ENCODE measurements at regions not wholly inside any gene's neighbourhood (a gene's known extent, or its start where the extent isn't known, plus 50 kb on each side); places are given as distances from the start of the nearest gene placed in this dataset.

- no peak for DNase-seq (ENCODE audit: low spot score)
- no peak overlapping the region for H3K4me3 Mint-ChIP-seq
- TF ChIP-seq ZNF121 (CRISPR knock-in tag; IDR thresholded peaks at IDR 0.05), result no peak
- TF ChIP-seq MAX (CRISPR knock-in tag; IDR thresholded peaks at IDR 0.05), result no peak
- no peak for TF ChIP-seq NFYB (CRISPR knock-in tag; conservative IDR thresholded peaks at IDR 0.05; ENCODE audit: low read depth)
- TF ChIP-seq HMGA2 (CRISPR knock-in tag; IDR thresholded peaks at IDR 0.05), result peak; percentile 97
- TF ChIP-seq ZNF138 (CRISPR knock-in tag; conservative IDR thresholded peaks at IDR 0.05), result no peak
- 0 out of 2 replicates have a peak, but pooled peaks cover 3% of the 10 kb centered on the region for H3K9me3 Mint-ChIP-seq
- H3K27me3 Mint-ChIP-seq (ENCODE audit: low read depth), result no peaks in the 10 kb centered on the region
- ChIA-PET POLR2A (no interaction called here), CTCF (interaction anchor here (2.0 kb wide), 1 partner anchor 13 kb away, joined by 4 read pairs; no protein-coding TSS in a partner anchor)
- H3K4me1 Mint-ChIP-seq, result no peaks in the 10 kb centered on the region
- ATAC-seq, result no peak
- no peaks in the 10 kb centered on the region for H3K36me3 Mint-ChIP-seq
- no peak overlapping the region for H3K27ac Mint-ChIP-seq
These were observed 267.4 kb downstream of the ZNF326 start for GRCh38 chr1:90262286-90262685.

GRCh38 chr1:90246069-90246468 lies 251.2 kb downstream of the ZNF326 start:
- no peak for ATAC-seq
- no peak overlapping the region for H3K27ac Mint-ChIP-seq
- H3K9me3 Mint-ChIP-seq, result peaks cover 33% of the 10 kb centered on the region
- no peak for DNase-seq (ENCODE audit: low spot score)
- H3K4me3 Mint-ChIP-seq, result no peak overlapping the region
- ChIA-PET POLR2A (no interaction called here), CTCF (no interaction called here)
- H3K27me3 Mint-ChIP-seq (ENCODE audit: low read depth), result peaks cover 15% of the 10 kb centered on the region
- peaks cover 10% of the 10 kb centered on the region for H3K36me3 Mint-ChIP-seq
- H3K4me1 Mint-ChIP-seq, result no peaks in the 10 kb centered on the region
- TF ChIP-seq NR3C1 (CRISPR knock-in tag; conservative IDR thresholded peaks at IDR 0.05; ENCODE audit: low read depth) (no peak), FOXP4 (CRISPR knock-in tag; IDR thresholded peaks at IDR 0.05) (no peak), SOX15 (CRISPR knock-in tag; IDR thresholded peaks at IDR 0.05) (no peak), CBFB (CRISPR knock-in tag; IDR thresholded peaks at IDR 0.05; ENCODE audit: low read depth) (no peak), SMAD4 (CRISPR knock-in tag; IDR thresholded peaks at IDR 0.05) (no peak), MLX (CRISPR knock-in tag; IDR thresholded peaks at IDR 0.05) (no peak)

GRCh38 chr1:90236493-90236892 lies 241.6 kb downstream of the ZNF326 start:
- H3K27ac Mint-ChIP-seq, result no peak overlapping the region
- DNase-seq (ENCODE audit: low spot score), result no peak
- CTCF ChIA-PET, result no interaction called here
- H3K9me3 Mint-ChIP-seq, result peaks cover 26% of the 10 kb centered on the region
- peaks cover 4% of the 10 kb centered on the region for H3K4me1 Mint-ChIP-seq
- POLR2A ChIA-PET, result no interaction called here
- H3K27me3 Mint-ChIP-seq (ENCODE audit: low read depth), result no peaks in the 10 kb centered on the region
- ATAC-seq, result no peak
- TF ChIP-seq ZNF423 (CRISPR knock-in tag; IDR thresholded peaks at IDR 0.05) (no peak), TP53 (CRISPR knock-in tag; IDR thresholded peaks at IDR 0.05) (no peak), STAT6 (CRISPR knock-in tag; conservative IDR thresholded peaks at IDR 0.05; ENCODE audit: low read depth) (no peak), GRHL2 (CRISPR knock-in tag; IDR thresholded peaks at IDR 0.05; ENCODE audit: insufficient replicate concordance, severe bottlenecking) (no peak), TEAD1 (CRISPR knock-in tag; IDR thresholded peaks at IDR 0.05) (no peak), CREM (CRISPR knock-in tag; IDR thresholded peaks at IDR 0.05) (no peak), E2F4 (CRISPR knock-in tag; IDR thresholded peaks at IDR 0.05; ENCODE audit: borderline replicate concordance, low read depth) (no peak), ZNF232 (CRISPR knock-in tag; IDR thresholded peaks at IDR 0.05) (no peak), EMX1 (CRISPR knock-in tag; IDR thresholded peaks at IDR 0.05) (no peak), KAT7 (CRISPR knock-in tag; IDR thresholded peaks at IDR 0.05; ENCODE audit: borderline replicate concordance) (no peak), IRF2 (CRISPR knock-in tag; IDR thresholded peaks at IDR 0.05; ENCODE audit: borderline replicate concordance, low read depth) (no peak), ATF2 (CRISPR knock-in tag; IDR thresholded peaks at IDR 0.05; ENCODE audit: borderline replicate concordance, low read depth) (no peak), E2F5 (CRISPR knock-in tag; IDR thresholded peaks at IDR 0.05) (no peak)
- H3K36me3 Mint-ChIP-seq, result peaks cover 2% of the 10 kb centered on the region
- H3K4me3 Mint-ChIP-seq, result no peak overlapping the region

All from WTC11 (cell line).